Activated gamma-delta T cell treated with Interleukin-2 at 50 U/mL for 16 hours (primary cell): ENCODE measurements at regions not wholly inside any gene's neighbourhood (a gene's known extent, or its start where the extent isn't known, plus 50 kb on each side); places are given as distances from the start of the nearest gene placed in this dataset.
"Not testable (repeated sequence)": the region's sequence is repeated elsewhere in the genome, so short reads cannot be mapped to it uniquely, and the experiment has no call there.

Experiments used
- DNase-seq: peaks from one replicate; pipeline ENCODE4 v3.0.0-alpha.2; 2020

GRCh38 chr14:105700622-105701288 lies 174.4 kb downstream of the TMEM121 start:
- DNase-seq, result no peak

- DNase-seq, result no peak
Measured at GRCh38 chr14:105701456-105702274, 175.3 kb downstream of the TMEM121 start.

- DNase-seq, result no peak
Measured at GRCh38 chr14:105702275-105702817, 176.0 kb downstream of the TMEM121 start.

DNA sequence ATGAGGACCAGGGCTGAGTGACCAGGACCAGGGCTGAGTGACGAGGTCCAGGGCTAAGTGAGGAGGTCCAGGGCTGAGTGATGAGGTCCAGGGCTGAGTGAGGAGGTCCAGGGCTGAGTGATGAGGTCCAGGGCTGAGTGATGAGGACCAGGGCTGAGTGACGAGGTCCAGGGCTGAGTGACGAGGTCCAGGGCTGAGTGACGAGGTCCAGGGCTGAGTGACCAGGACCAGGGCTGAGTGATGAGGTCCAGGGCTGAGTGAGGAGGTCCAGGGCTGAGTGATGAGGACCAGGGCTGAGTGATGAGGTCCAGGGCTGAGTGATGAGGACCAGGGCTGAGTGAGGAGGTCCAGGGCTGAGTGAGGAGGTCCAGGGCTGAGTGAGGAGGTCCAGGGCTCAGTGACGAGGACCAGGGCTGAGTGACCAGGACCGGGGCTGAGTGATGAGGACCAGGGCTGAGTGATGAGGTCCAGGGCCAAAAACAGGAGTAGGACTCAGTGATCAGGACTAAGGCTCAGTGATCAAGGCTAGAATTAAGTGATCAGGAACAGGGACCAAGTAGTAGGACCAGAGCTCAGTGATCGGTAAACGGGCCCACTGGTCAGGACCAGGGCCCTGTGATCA lies 176.8 kb downstream of the TMEM121 start:
- DNase-seq, result not testable (repeated sequence)

GRCh38 chr14:105704091-105704490 lies 177.7 kb downstream of the TMEM121 start:
- DNase-seq, result not testable (repeated sequence)

DNA sequence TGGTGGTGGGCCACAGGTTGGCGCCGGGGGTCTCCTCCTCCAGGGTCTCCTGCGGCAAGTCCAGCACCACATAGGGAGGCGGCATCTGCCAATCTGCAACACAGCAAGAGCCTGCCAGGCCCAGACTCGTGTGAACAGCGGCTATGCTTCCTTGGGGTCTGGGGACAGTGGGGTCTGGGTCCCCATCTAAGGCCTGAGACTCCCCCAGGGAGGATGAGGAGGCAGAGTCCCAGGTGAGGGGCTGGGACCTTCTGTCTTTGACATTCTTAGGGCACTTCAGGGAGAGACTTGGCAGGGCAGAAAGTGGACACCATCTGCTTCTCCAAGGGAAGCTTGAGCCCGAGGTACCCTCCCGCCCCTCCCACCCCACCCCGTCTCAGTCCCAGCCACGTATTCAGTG lies 178.1 kb downstream of the TMEM121 start:
- DNase-seq, result not testable (repeated sequence)

- DNase-seq, result not testable (repeated sequence)
Measured at GRCh38 chr14:105705512-105705861, 179.1 kb downstream of the TMEM121 start.

DNA sequence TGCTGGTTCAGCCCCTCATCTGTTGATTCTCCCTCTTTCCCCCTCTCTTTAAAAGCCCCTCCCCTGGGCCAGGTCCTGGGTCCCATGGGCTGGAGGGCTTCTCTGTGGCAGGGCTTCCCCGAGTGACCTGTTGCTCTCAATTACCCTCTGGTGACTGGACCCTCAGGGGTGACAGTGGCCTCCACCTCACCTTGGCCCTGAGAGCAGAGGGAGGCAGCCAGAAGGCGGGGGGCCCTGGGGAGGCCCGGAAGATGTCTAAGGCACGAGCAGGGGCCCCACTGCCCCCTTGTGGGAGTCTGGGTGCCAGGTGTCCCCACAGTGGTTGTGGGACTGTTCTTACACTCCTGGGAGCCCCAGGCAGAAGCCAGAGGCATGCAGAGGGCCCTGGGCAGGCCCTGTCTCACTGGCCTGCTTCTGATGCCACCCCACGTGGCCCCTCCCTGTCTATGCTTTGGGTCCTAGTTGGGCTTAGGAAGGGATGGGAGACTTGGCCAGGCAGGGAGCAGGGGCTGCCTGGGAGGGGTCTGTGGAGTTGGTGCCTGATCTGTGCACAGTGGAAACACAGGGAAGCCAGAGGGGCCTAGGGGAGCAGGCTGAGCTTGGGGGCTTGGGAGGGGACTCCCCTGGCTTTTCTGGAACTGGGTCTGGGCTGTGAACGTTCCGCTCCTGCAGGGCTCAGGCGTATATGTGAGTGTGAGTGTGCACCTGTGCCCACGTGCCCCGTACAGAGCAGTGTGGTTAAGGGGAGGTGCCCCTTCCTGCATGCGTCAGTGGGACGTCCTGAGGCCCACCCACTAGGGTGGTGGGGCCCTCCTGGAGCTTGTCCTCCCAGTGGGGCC lies 179.7 kb downstream of the TMEM121 start:
- not testable (repeated sequence) for DNase-seq

DNA sequence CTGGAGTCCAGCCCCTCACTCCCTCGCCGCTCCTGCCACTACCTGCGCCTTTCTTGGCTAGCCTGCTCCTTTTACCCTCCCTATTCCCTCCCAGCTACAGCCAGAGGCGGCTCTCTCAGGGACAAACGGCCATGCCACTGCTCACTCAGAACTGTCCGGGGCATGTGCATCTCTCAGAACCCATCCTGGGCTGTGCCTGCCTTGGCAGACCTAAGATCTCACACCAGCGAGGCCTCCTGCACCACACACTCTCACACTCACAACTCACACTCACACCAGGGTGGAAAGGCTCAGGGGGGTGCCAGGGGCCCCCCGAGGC lies 180.3 kb downstream of the TMEM121 start:
- DNase-seq, result not testable (repeated sequence)

GRCh38 chr14:105707099-105707498 lies 180.7 kb downstream of the TMEM121 start:
- DNase-seq, result not testable (repeated sequence)

DNA sequence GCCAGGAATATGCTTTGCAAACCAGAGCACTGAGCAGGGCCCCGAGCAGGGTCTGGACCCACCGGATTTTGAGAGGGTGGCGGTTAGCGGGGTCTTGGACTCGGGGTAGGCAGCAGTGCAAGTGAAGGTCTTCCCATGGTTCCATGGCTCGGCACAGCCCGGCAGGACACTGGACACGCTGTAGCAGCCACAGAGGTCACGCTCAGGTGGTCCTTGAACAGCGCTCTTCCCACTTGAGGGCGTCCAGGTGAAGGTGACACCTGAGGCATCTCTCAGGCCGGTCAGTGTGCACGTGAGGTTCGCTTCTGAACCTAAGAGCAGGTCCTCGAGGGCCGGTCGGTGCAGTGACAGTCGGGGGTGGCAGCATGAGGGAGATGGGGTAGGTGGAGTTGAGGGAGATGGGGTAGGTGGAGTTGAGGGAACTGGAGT lies 181.4 kb downstream of the TMEM121 start:
- not testable (repeated sequence) for DNase-seq

DNA sequence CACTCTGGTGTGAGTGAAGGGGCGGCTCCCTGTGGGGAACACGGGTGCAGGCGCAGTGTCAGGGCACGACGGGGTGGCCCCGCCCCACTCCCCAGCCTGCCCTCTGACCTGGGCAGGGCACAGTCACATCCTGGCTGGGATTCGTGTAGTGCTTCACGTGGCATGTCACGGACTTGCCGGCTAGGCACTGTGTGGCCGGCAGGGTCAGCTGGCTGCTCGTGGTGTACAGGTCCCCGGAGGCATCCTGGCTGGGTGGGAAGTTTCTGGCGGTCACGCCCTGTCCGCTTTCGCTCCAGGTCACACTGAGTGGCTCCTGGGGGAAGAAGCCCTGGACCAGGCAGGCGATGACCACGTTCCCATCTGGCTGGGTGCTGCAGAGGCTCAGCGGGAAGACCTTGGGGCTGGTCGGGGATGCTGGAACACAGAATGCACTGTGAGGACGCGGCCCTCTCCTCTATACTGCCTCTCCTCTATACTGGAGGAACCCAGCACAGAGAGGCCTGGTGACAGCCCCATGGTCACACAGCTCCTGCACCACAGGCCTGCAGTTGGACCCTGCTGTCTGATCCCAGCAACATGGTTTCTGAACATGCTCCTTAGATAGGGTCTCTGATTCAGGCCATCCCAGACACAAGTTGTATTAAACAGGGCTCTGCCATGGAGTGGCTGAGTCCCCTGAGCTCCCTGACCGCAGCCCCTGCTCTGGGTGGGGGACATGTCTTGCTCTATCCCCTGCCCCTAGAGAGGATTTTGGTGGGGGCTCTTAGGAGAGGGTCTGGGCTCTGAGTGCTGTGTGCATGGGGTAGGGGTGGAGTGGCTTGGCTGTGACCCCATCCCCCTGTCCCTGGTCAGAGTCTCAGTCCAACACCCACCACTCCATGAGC lies 182.1 kb downstream of the TMEM121 start:
- DNase-seq, result not testable (repeated sequence)

GRCh38 chr14:105709281-105710118 lies 183.1 kb downstream of the TMEM121 start:
- no peak for DNase-seq

GRCh38 chr14:105710119-105711043 lies 184.0 kb downstream of the TMEM121 start:
- no peak for DNase-seq

GRCh38 chr14:105711044-105711620 lies 184.7 kb downstream of the TMEM121 start:
- no peak for DNase-seq

DNA sequence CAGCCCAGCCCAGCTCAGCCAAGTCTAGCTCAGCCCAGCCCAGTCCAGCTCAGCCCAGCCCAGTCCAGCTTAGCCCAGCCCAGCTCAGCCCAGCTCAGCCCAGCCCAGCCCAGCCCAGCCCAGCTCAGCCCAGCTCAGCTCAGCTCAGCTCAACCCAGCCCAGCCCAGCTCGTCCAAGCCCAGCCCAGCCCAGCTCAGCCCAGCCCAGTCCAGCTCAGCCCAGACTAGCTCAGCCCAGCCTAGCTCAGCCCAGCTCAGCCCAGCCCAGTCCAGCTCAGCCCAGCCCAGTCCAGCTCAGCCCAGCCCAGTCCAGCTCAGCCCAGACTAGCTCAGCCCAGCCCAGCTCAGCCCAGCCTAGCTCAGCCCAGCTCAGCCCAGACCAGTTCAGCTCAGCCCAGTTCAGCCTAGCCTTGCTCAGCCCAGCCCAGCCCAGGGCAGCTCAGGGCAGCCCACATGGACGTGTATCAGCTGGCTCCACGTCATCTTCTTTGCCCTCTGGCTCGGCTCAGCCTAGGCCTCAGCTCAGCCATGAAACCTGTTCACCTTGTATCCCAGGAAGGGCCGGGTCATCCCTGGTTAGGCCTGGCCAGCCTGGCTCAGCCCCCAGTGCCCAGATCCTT lies 185.6 kb downstream of the TMEM121 start:
- no peak for DNase-seq

- not testable (repeated sequence) for DNase-seq
Measured at GRCh38 chr14:105712670-105713069, 186.3 kb downstream of the TMEM121 start.

- DNase-seq, result not testable (repeated sequence)
Measured at GRCh38 chr14:105713160-105713559, 186.8 kb downstream of the TMEM121 start.

- not testable (repeated sequence) for DNase-seq
Measured at GRCh38 chr14:105713836-105714235, 187.5 kb downstream of the TMEM121 start.
